ENCODE measurements at regions not wholly inside any gene's neighbourhood (a gene's known extent, or its start where the extent isn't known, plus 50 kb on each side); places are given as distances from the start of the nearest gene placed in this dataset.
A peak's percentile ranks its signal among the peaks of the same experiment; 100 is the strongest.
"Not testable (repeated sequence)": the region's sequence is repeated elsewhere in the genome, so short reads cannot be mapped to it uniquely, and the experiment has no call there.

GRCh38 chr4:77366876-77367275, 209.9 kb downstream of the CCNG2 start:
- TF ChIP-seq, protein P1, sequence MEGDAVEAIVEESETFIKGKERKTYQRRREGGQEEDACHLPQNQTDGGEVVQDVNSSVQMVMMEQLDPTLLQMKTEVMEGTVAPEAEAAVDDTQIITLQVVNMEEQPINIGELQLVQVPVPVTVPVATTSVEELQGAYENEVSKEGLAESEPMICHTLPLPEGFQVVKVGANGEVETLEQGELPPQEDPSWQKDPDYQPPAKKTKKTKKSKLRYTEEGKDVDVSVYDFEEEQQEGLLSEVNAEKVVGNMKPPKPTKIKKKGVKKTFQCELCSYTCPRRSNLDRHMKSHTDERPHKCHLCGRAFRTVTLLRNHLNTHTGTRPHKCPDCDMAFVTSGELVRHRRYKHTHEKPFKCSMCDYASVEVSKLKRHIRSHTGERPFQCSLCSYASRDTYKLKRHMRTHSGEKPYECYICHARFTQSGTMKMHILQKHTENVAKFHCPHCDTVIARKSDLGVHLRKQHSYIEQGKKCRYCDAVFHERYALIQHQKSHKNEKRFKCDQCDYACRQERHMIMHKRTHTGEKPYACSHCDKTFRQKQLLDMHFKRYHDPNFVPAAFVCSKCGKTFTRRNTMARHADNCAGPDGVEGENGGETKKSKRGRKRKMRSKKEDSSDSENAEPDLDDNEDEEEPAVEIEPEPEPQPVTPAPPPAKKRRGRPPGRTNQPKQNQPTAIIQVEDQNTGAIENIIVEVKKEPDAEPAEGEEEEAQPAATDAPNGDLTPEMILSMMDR (optimal IDR thresholded peaks at IDR 0.05 in 1 of 3, IDR thresholded peaks at IDR 0.05 in 1 of 3, conservative IDR thresholded peaks at IDR 0.05 in 1 of 3; ENCODE audit: extremely low read depth in 1 of 3, insufficient read depth in 2 of 3, low read length in 3 of 3): peak in 1 of 3 experiments; percentile 39
- not testable (repeated sequence) for TF ChIP-seq EZH2 (IDR thresholded peaks at IDR 0.05; ENCODE audit: low read length)
